Inferior parietal cortex (tissue), 1 donor: ENCODE measurements at regions not wholly inside any gene's neighbourhood (a gene's known extent, or its start where the extent isn't known, plus 50 kb on each side); places are given as distances from the start of the nearest gene placed in this dataset.

Experiments used
- DNase-seq: peaks from one replicate; pipeline ENCODE4 v3.0.0-alpha.2; 2016; ENCODE audit errors: extremely low spot score

- no peak for DNase-seq
Observed at GRCh38 chr15:95319242-95319641, 1011.3 kb upstream of the NR2F2 start.

GRCh38 chr15:95323796-95324195, 1006.7 kb upstream of the NR2F2 start:
- DNase-seq, result no peak

DNA sequence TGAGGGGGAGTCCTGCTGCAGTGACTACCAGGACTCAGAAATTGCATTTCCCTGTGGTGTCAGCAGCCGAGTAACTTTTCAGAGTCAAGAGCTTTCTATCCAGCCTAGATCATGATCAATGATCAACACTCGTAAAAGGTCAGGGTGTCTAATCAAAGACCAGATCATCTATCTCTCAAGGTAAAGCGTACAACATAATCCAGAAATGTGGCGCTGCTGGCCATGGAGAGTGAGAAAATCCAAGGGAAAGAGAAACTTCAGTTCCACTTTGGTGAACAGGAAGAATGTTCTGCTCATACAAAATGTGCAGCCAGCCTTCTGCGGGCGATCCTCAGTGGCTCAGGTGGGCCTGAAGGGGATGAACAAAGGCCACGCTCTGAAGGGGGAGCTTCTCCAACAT, 1005.8 kb upstream of the NR2F2 start:
- no peak for DNase-seq

DNA sequence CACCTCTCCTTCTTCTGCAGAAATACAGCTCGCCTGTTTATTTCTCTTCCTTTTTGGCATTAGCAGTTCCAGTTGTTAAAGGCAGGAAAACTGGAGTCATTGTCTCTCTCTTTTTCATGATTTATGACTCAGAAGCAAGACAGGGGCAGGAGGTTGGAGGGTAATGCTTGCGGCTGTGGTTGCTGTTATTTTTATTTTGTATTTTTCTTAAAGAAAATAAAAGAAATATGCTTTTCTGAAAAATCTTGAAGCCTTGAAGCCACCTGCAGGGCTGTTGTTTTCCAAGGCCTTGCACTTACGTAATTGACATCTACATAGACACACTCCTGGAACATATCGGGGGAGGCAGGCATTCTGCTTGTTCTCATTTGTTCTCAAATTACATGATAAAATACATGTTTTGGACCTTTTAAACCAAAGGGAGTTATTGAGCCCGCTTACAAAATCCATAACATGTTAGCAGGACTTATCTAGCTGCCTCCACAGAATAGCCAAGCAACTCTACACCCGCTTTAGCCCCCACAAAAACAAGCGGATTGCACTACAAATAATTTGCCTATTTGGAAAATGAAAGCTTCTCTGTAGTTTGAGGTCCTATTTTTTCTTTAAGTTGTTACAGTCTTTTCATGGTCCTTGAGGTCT, 1004.6 kb upstream of the NR2F2 start:
- peak; percentile 21 for DNase-seq

- peak; percentile 26 for DNase-seq
Observed at GRCh38 chr15:95326431-95327182, 1003.9 kb upstream of the NR2F2 start.

- no peak for DNase-seq
Observed at GRCh38 chr15:95327183-95327525, 1003.3 kb upstream of the NR2F2 start.

DNA sequence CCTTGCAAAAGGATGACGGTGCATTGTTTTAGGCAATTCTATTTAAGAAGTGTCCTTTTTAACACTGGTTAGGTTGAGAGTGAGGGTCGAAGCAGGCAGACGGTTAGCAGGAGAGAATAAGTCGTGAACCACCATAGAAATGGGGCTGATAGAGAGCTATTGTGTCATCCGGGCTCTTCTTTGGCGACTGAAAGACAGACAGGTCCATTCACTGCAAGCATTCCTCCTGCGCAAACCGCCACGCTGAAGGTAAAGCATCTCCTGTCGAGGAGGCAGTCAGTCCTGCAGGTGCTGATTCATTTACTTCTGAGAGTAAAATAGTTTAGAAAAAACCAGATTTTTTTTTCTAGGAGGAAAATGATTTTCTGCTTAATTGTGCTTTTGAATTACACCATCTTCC, 1002.8 kb upstream of the NR2F2 start:
- no peak for DNase-seq

GRCh38 chr15:95328559-95328958, 1001.9 kb upstream of the NR2F2 start:
- no peak for DNase-seq

DNA sequence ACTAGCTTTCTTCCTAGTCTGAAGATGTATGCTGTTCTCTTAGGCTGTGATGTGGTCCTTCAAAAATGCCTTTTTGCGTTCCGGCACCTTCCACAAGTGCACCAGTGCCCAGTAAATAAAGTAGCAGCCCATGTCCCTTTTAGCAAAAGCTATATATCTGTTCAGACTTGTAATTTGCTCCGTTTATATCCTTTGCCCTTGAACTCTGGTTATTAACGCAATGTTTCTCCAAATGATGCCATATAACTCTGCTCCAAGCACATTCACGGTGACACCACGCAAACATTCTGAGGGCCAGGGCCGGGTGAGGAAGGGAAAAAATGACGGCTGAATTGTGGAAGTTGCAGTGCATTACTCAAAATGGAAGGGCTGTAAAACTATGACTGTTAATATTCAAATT, 1001.1 kb upstream of the NR2F2 start:
- no peak for DNase-seq

- DNase-seq, result no peak
Observed at GRCh38 chr15:95341686-95342085, 988.8 kb upstream of the NR2F2 start.

DNA sequence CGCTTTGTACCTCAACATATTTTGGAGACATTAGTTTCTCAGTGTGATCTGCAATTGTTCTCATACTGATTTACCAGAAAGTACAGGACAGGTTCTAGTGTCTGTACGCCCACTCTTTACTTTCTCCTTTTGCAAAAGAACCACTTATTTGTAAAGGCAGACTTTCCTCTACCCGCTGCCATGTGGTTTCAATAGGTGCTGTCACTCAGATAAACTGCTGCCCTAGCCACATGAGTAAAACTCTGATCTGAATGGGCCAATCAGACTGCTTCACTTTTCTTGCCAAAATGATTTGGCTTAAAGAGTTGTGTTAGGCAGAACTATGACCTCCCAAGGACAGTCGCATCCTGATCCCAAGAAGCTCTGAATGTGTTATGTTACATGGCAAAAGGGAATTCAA, 984.6 kb upstream of the NR2F2 start:
- DNase-seq, result no peak

- no peak for DNase-seq
Observed at GRCh38 chr15:95346721-95347475, 983.6 kb upstream of the NR2F2 start.

GRCh38 chr15:95347837-95348236, 982.7 kb upstream of the NR2F2 start:
- DNase-seq, result no peak

DNA sequence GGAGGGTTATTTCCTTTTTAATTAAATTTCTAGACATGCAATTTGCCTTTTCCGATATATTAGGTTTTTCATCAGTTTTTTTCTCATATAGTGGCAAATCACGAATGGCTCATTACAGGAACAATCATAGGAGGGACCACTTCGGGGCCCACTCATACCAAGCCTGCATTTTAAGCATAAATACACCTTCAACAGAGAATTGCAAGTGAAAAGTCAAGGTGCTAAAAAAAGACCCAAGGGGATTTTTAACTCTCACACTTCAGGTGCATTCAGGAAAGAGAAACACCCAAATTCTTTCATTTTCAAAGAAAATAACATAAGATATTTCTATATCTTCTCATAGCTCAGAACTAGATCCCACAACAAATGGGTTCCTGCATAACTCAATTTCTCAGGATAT, 979.6 kb upstream of the NR2F2 start:
- no peak for DNase-seq

DNA sequence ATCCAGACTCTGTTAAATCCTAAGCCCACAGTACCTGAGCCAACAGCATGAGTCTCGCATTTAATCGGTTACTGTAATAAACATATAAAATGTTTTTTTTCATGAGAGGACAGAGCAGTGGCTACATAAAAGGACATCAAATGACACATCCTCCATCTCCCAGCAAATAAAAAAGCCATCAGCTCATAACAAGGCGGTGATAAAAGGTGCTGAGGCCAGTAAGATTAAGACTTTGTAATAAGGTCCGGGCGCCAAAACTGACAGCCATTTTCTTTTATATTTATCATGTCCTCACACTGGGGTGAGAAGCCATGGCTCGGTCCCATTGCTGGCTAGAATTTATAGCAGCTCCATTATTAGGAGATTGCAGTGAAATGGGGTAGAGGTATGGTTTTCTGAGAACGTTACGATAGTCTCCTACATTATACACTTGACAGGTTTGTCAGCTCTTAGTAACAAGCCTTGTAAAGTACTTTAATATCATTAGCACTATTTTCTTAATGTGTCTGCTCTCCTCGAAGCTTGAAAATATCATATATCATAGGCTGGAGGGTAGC, 977.8 kb upstream of the NR2F2 start:
- no peak for DNase-seq

GRCh38 chr15:95353512-95353911, 977.0 kb upstream of the NR2F2 start:
- no peak for DNase-seq

GRCh38 chr15:95359966-95360365, 970.5 kb upstream of the NR2F2 start:
- no peak for DNase-seq

- no peak for DNase-seq
Observed at GRCh38 chr15:95362306-95362705, 968.2 kb upstream of the NR2F2 start.

DNA sequence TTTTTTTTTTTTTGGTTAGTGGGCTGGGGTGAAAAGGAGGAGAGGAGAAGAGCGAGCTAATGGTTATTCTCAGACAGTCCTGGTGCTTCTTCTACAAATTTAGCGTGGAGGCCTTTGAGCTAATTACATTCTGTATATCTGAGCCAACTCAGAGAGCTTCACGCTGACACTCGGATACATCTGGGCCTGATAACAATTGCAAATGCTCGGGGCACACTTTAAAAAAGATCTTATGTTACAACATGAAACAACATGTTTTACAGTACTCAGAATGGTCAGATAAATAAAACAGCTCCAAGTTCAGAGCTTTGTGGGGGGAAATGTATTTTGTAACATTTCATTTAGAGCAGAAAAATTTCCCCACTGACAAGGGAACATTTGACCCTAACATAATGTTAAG, 966.9 kb upstream of the NR2F2 start:
- no peak for DNase-seq

GRCh38 chr15:95365511-95366107, 964.9 kb upstream of the NR2F2 start:
- no peak for DNase-seq

GRCh38 chr15:95368191-95368590, 962.3 kb upstream of the NR2F2 start:
- DNase-seq, result no peak
